Stomach smooth muscle (tissue), 2 donors: ENCODE measurements at regions not wholly inside any gene's neighbourhood (a gene's known extent, or its start where the extent isn't known, plus 50 kb on each side); places are given as distances from the start of the nearest gene placed in this dataset.

Experiments
- H3K27ac ChIP-seq: one replicate; pipeline ENCODE4 v1.7.0; 2013; ENCODE audit warnings: mild to moderate bottlenecking, low read length, inconsistent platforms
- H3K27me3 ChIP-seq, 2 donors: one replicate each; pipeline ENCODE4 v1.7.0; 2013; ENCODE audit warnings: low read length in 2 of 2; ENCODE audit not compliant: insufficient read depth in 2 of 2, control insufficient read depth in 1 of 2
- H3K36me3 ChIP-seq, 2 donors: one replicate each; pipeline ENCODE4 v1.7.0; 2013; ENCODE audit warnings: low read length in 2 of 2; ENCODE audit not compliant: control insufficient read depth in 2 of 2, insufficient read depth in 2 of 2
- H3K4me1 ChIP-seq: one replicate; pipeline ENCODE4 v1.7.0; 2013; ENCODE audit warnings: low read length; ENCODE audit not compliant: control insufficient read depth, insufficient read depth
- H3K4me3 ChIP-seq, 2 donors: one replicate each; pipeline ENCODE4 v1.7.0; 2013; ENCODE audit warnings: low read length in 2 of 2
- H3K9ac ChIP-seq, 2 donors: one replicate each; pipeline ENCODE4 v1.7.0; 2013; ENCODE audit warnings: low read length in 2 of 2, mild to moderate bottlenecking in 1 of 2
- H3K9me3 ChIP-seq, 2 donors: one replicate each; pipeline ENCODE4 v1.7.0; 2013; ENCODE audit warnings: low read length in 2 of 2; ENCODE audit not compliant: control insufficient read depth in 2 of 2
- donor health status: healthy.
- donor health status: Pancreatic carcinoma.

GRCh38 chr10:63005246-63005645 is 127.9 kb upstream of the NRBF2 start:
- Histone ChIP-seq H3K9me3 (no peaks in the 10 kb centered on the region), H3K27me3 (no peaks in the 10 kb centered on the region), H3K27ac (no peak overlapping the region), H3K4me3 (no peak overlapping the region), H3K9ac (no peak overlapping the region), H3K4me1 (no peaks in the 10 kb centered on the region), H3K36me3 (no peaks in the 10 kb centered on the region)

GRCh38 chr10:63003816-63004453 is 129.2 kb upstream of the NRBF2 start:
- H3K4me3 ChIP-seq: no peak overlapping the region
- no peak overlapping the region for H3K27ac ChIP-seq
- H3K27me3 ChIP-seq: no peaks in the 10 kb centered on the region
- H3K4me1 ChIP-seq: no peaks in the 10 kb centered on the region
- no peaks in the 10 kb centered on the region for H3K9me3 ChIP-seq
- no peaks in the 10 kb centered on the region for H3K36me3 ChIP-seq
- H3K9ac ChIP-seq: no peak overlapping the region

- H3K27ac ChIP-seq: no peak overlapping the region
- H3K4me1 ChIP-seq: no peaks in the 10 kb centered on the region
- no peak overlapping the region for H3K9ac ChIP-seq
- no peaks in the 10 kb centered on the region for H3K36me3 ChIP-seq
- peaks cover 0 to 4% of the 10 kb centered on the region in 2 donors for H3K27me3 ChIP-seq
- no peaks in the 10 kb centered on the region for H3K9me3 ChIP-seq
- H3K4me3 ChIP-seq: no peak overlapping the region
Measured at GRCh38 chr10:62996925-62997324, 136.2 kb upstream of the NRBF2 start.

GRCh38 chr10:62996516-62996915 is 136.6 kb upstream of the NRBF2 start:
- Histone ChIP-seq H3K4me3 (no peak overlapping the region), H3K36me3 (no peaks in the 10 kb centered on the region), H3K4me1 (no peaks in the 10 kb centered on the region), H3K9me3 (no peaks in the 10 kb centered on the region), H3K9ac (no peak overlapping the region), H3K27me3 (peaks cover 0 to 4% of the 10 kb centered on the region in 2 donors), H3K27ac (no peak overlapping the region)

GRCh38 chr10:62993121-62993520 is 140.0 kb upstream of the NRBF2 start:
- no peak overlapping the region for H3K4me3 ChIP-seq
- H3K36me3 ChIP-seq: no peaks in the 10 kb centered on the region
- no peak overlapping the region for H3K9ac ChIP-seq
- H3K27me3 ChIP-seq: peaks cover 0 to 4% of the 10 kb centered on the region in 2 donors
- no peak overlapping the region for H3K27ac ChIP-seq
- H3K9me3 ChIP-seq: no peaks in the 10 kb centered on the region
- H3K4me1 ChIP-seq: no peaks in the 10 kb centered on the region

GRCh38 chr10:62992145-62992721 is 140.9 kb upstream of the NRBF2 start:
- no peak overlapping the region for H3K9ac ChIP-seq
- no peak overlapping the region for H3K27ac ChIP-seq

GRCh38 chr10:62990126-62990525 is 143.0 kb upstream of the NRBF2 start:
- H3K4me3 ChIP-seq: no peak overlapping the region
- no peaks in the 10 kb centered on the region for H3K36me3 ChIP-seq
- H3K27ac ChIP-seq: no peak overlapping the region
- H3K9ac ChIP-seq: no peak overlapping the region
- H3K9me3 ChIP-seq: no peaks in the 10 kb centered on the region
- no peaks in the 10 kb centered on the region for H3K27me3 ChIP-seq
- no peaks in the 10 kb centered on the region for H3K4me1 ChIP-seq

More at GRCh38 chr10:62992145-62992721, 140.9 kb upstream of the NRBF2 start:
- H3K4me1 ChIP-seq: no peaks in the 10 kb centered on the region
- H3K4me3 ChIP-seq: no peak overlapping the region
- no peaks in the 10 kb centered on the region for H3K9me3 ChIP-seq
- no peaks in the 10 kb centered on the region for H3K36me3 ChIP-seq
- H3K27me3 ChIP-seq: peaks cover 0 to 4% of the 10 kb centered on the region in 2 donors

- Histone ChIP-seq H3K9me3 (no peaks in the 10 kb centered on the region), H3K27me3 (no peaks in the 10 kb centered on the region), H3K4me3 (no peak overlapping the region), H3K36me3 (no peaks in the 10 kb centered on the region), H3K27ac (no peak overlapping the region), H3K4me1 (no peaks in the 10 kb centered on the region), H3K9ac (no peak overlapping the region)
Measured at GRCh38 chr10:62985807-62986600, 147.1 kb upstream of the NRBF2 start.

- H3K27ac ChIP-seq: no peak overlapping the region
- no peaks in the 10 kb centered on the region for H3K4me1 ChIP-seq
- H3K9me3 ChIP-seq: no peaks in the 10 kb centered on the region
- no peak overlapping the region for H3K4me3 ChIP-seq
- H3K9ac ChIP-seq: no peak overlapping the region
- no peaks in the 10 kb centered on the region for H3K27me3 ChIP-seq
- no peaks in the 10 kb centered on the region for H3K36me3 ChIP-seq
Measured at GRCh38 chr10:62981096-62981495, 152.0 kb upstream of the NRBF2 start.

GRCh38 chr10:62980687-62981086 is 152.4 kb upstream of the NRBF2 start:
- H3K4me3 ChIP-seq: no peak overlapping the region
- H3K27ac ChIP-seq: no peak overlapping the region
- H3K4me1 ChIP-seq: no peaks in the 10 kb centered on the region
- no peaks in the 10 kb centered on the region for H3K27me3 ChIP-seq
- no peaks in the 10 kb centered on the region for H3K9me3 ChIP-seq
- H3K36me3 ChIP-seq: no peaks in the 10 kb centered on the region
- no peak overlapping the region for H3K9ac ChIP-seq

GRCh38 chr10:62979921-62980320 is 153.2 kb upstream of the NRBF2 start:
- H3K27me3 ChIP-seq: no peaks in the 10 kb centered on the region
- no peak overlapping the region for H3K9ac ChIP-seq
- H3K4me3 ChIP-seq: no peak overlapping the region
- no peak overlapping the region for H3K27ac ChIP-seq
- H3K4me1 ChIP-seq: no peaks in the 10 kb centered on the region
- H3K9me3 ChIP-seq: no peaks in the 10 kb centered on the region
- H3K36me3 ChIP-seq: no peaks in the 10 kb centered on the region
